ENCODE measurements at regions not wholly inside any gene's neighbourhood (a gene's known extent, or its start where the extent isn't known, plus 50 kb on each side); places are given as distances from the start of the nearest gene placed in this dataset.

DNA sequence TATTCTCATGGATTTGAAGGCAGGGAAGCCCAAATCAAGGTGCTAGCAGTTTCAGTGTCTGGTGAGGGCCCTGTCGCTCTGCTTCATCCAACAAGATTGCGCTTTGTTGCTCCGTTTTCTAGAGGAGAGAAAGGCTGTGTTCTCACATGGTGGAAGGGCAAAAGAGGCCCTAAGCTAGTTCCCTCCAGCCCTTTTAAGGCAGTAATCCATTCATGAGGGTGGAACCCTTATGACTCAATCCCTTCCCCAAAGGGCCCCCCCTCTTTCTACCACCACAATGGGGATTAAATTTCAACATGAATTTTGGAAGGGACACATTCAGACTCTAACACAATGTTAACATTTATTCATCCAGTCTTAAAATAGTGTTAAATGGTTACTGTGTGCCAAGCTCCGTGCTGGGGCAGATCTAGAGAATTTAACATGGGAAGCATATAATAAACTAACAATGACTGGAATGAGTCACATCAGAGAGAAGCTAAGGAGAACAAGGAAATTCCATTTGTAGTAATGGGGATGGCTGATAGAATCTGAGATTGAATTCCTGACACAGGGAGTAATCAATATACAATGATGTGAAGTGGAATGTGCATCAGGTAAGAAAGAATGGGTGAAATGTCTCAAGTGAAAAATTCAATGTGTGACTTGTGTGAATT, 382.8 kb upstream of the ZNF608 start:
- intact Hi-C loops (cut with micrococcal nuclease; ENCODE audit: unreplicated experiment): no loop called here
- BruUV-seq (replicated peaks): no TSS peak

DNA sequence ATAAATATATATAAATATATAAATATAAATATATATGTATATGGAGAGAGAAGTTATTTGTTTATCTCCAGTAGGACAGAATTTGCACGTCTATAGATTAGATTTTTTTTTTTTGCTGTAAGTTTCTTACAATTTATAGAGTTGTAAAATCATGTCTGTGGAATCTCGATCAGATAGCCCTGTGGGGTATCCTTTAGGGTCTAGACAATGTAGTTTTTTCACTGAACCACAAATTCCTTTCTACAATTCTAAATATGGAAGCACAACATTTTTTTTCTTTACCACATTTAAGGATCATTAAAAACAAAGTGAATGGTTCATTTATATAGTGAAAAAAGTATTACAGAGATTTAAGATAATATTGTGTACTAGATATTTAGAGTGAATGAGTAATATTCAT, 384.2 kb upstream of the ZNF608 start:
- no peaks in the 10 kb centered on the region for H3K36me3 Mint-ChIP-seq (ENCODE audit: insufficient read depth, unreplicated experiment)
- intact Hi-C loops (cut with micrococcal nuclease; ENCODE audit: unreplicated experiment): no loop called here
- Histone ChIP-seq H3K4me3 (ENCODE audit: low read depth, low read length) (no peak overlapping the region), H3K9me3 (no peaks in the 10 kb centered on the region), H3K4me1 (peaks cover 7% of the 10 kb centered on the region; the same call in 1 of the 2 replicates), H3K27me3 (replicated peaks; ENCODE audit: control insufficient read depth, insufficient read depth, low read length) (no peaks in the 10 kb centered on the region), H3K36me3 (ENCODE audit: control insufficient read depth, insufficient read depth, low read length) (no peaks in the 10 kb centered on the region)
- no TSS peak for BruUV-seq (replicated peaks)
- H3K27ac Mint-ChIP-seq (ENCODE audit: unreplicated experiment): no peak overlapping the region
- H3K9me3 Mint-ChIP-seq (ENCODE audit: unreplicated experiment): no peaks in the 10 kb centered on the region
- ChIA-PET CTCF (no interaction called here), POLR2A (no interaction called here)
- H3K4me3 Mint-ChIP-seq (ENCODE audit: unreplicated experiment): no peak overlapping the region
- TF ChIP-seq CTCF (IDR thresholded peaks at IDR 0.05; ENCODE audit: insufficient read depth in 1 of 2, low read depth in 1 of 2, low read length in 1 of 2, severe bottlenecking in 1 of 2, unreplicated experiment in 1 of 2): no peak
- H3K4me1 Mint-ChIP-seq (ENCODE audit: low read depth, unreplicated experiment): no peaks in the 10 kb centered on the region
- H3K27me3 Mint-ChIP-seq (ENCODE audit: insufficient read depth, unreplicated experiment): no peaks in the 10 kb centered on the region
- DNase-seq: no peak

More for the DNA sequence above, 382.8 kb upstream of the ZNF608 start:
- H3K27me3 Mint-ChIP-seq (ENCODE audit: insufficient read depth, unreplicated experiment): no peaks in the 10 kb centered on the region
- H3K36me3 Mint-ChIP-seq (ENCODE audit: insufficient read depth, unreplicated experiment): no peaks in the 10 kb centered on the region
- no peak for TF ChIP-seq CTCF (IDR thresholded peaks at IDR 0.05; ENCODE audit: insufficient read depth in 1 of 2, low read depth in 1 of 2, low read length in 1 of 2, severe bottlenecking in 1 of 2, unreplicated experiment in 1 of 2)
- ChIA-PET POLR2A (no interaction called here), CTCF (no interaction called here)
- H3K27me3 ChIP-seq (replicated peaks; ENCODE audit: control insufficient read depth, insufficient read depth, low read length): no peaks in the 10 kb centered on the region
- no peak for DNase-seq
- H3K36me3 ChIP-seq (ENCODE audit: control insufficient read depth, insufficient read depth, low read length): no peaks in the 10 kb centered on the region
- H3K9me3 ChIP-seq: no peaks in the 10 kb centered on the region
- no peaks in the 10 kb centered on the region for H3K4me1 Mint-ChIP-seq (ENCODE audit: low read depth, unreplicated experiment)
- no peaks in the 10 kb centered on the region for H3K9me3 Mint-ChIP-seq (ENCODE audit: unreplicated experiment)
- no peak overlapping the region for H3K4me3 Mint-ChIP-seq (ENCODE audit: unreplicated experiment)
- no peak overlapping the region for H3K4me3 ChIP-seq (ENCODE audit: low read depth, low read length)
- no peaks in the 10 kb centered on the region; the same call in 1 of the 2 replicates for H3K4me1 ChIP-seq
- no peak overlapping the region for H3K27ac Mint-ChIP-seq (ENCODE audit: unreplicated experiment)

- no peaks in the 10 kb centered on the region for H3K36me3 ChIP-seq (ENCODE audit: control insufficient read depth, insufficient read depth, low read length)
- no peak overlapping the region for H3K4me3 Mint-ChIP-seq (ENCODE audit: unreplicated experiment)
- peaks cover 11% of the 10 kb centered on the region for H3K9me3 Mint-ChIP-seq (ENCODE audit: unreplicated experiment)
- no peak for TF ChIP-seq CTCF (IDR thresholded peaks at IDR 0.05; ENCODE audit: insufficient read depth in 1 of 2, low read depth in 1 of 2, low read length in 1 of 2, severe bottlenecking in 1 of 2, unreplicated experiment in 1 of 2)
- H3K27me3 ChIP-seq (replicated peaks; ENCODE audit: control insufficient read depth, insufficient read depth, low read length): no peaks in the 10 kb centered on the region
- H3K27ac Mint-ChIP-seq (ENCODE audit: unreplicated experiment): no peak overlapping the region
- peaks cover 15% of the 10 kb centered on the region for H3K4me1 Mint-ChIP-seq (ENCODE audit: low read depth, unreplicated experiment)
- ChIA-PET POLR2A (no interaction called here), CTCF (no interaction called here)
- peaks cover 10% of the 10 kb centered on the region for H3K4me1 ChIP-seq
- DNase-seq: no peak
- H3K9me3 ChIP-seq: no peaks in the 10 kb centered on the region
- no TSS peak for BruUV-seq (replicated peaks)
- H3K4me3 ChIP-seq (ENCODE audit: low read depth, low read length): no peak overlapping the region
- intact Hi-C loops (cut with micrococcal nuclease; ENCODE audit: unreplicated experiment): no loop called here
- H3K27me3 Mint-ChIP-seq (ENCODE audit: insufficient read depth, unreplicated experiment): no peaks in the 10 kb centered on the region
- no peaks in the 10 kb centered on the region for H3K36me3 Mint-ChIP-seq (ENCODE audit: insufficient read depth, unreplicated experiment)
Measured at GRCh38 chr5:125134216-125135081, 388.0 kb upstream of the ZNF608 start.
